PC-3 (cell line): ENCODE measurements at regions not wholly inside any gene's neighbourhood (a gene's known extent, or its start where the extent isn't known, plus 50 kb on each side); places are given as distances from the start of the nearest gene placed in this dataset.
A peak's percentile ranks its signal among the peaks of the same experiment; 100 is the strongest.

Source experiments
- ATAC-seq: fragments of 200-7000 bp; cut with Tn5 transposase; 2 replicates; pipeline ENCODE4 v1.9.1; 2020; ENCODE audit warnings: mild to moderate bottlenecking, moderate library complexity
- BruUV-seq: library from RNA; stranded (reverse); fragments of 400-500 nt; replicated peaks from 2 replicates; lab custom pipeline; 2021; lab: Mats Ljungman, UMichigan
- CTCF ChIA-PET: fragments of 300-600 bp; sonication (Branson Sonifier 250); formaldehyde crosslinking; loops from one replicate; lab custom pipeline; 2022; ENCODE audit warnings: antibody characterized with exemption; lab: Charles Lee
- POLR2A ChIA-PET: fragments of 300-600 bp; sonication (Branson Sonifier 250); formaldehyde crosslinking; loops from one replicate; lab custom pipeline; 2022; ENCODE audit warnings: antibody characterized with exemption; ENCODE audit not compliant: unreplicated experiment; lab: Charles Lee
- DNase-seq: peaks from one replicate; pipeline ENCODE4 v3.0.0-alpha.2; 2015
- H2AFZ ChIP-seq: fragments of 300-600 bp; sonication (generic); 2 replicates; pipeline ENCODE4 v1.6.0; 2016; ENCODE audit warnings: antibody characterized with exemption, low read length
- H3F3A ChIP-seq: fragments of 300-600 bp; sonication (generic); one replicate; pipeline ENCODE4 v1.6.0; 2017; ENCODE audit warnings: antibody characterized with exemption, low read length, control low read depth, mild to moderate bottlenecking; ENCODE audit not compliant: unreplicated experiment
- H3K27ac ChIP-seq: fragments of 300-600 bp; sonication (generic); 2 replicates; pipeline ENCODE4 v1.5.1; 2016; ENCODE audit warnings: mild to moderate bottlenecking, low read length
- H3K27me3 ChIP-seq: fragments of 300-600 bp; sonication (generic); 2 replicates; pipeline ENCODE4 v1.6.1; 2016; ENCODE audit warnings: low read length, mixed read lengths
- H3K36me3 ChIP-seq: fragments of 300-600 bp; sonication (generic); 2 replicates; pipeline ENCODE4 v1.6.1; 2016; ENCODE audit warnings: low read depth, mixed run types, low read length, mixed read lengths
- H3K4me1 ChIP-seq: fragments of 300-600 bp; sonication (generic); 2 replicates; pipeline ENCODE4 v1.5.1; 2016; ENCODE audit warnings: low read length; ENCODE audit not compliant: insufficient read depth
- H3K4me2 ChIP-seq: fragments of 300-600 bp; sonication (generic); 2 replicates; pipeline ENCODE4 v1.6.0; 2016; ENCODE audit warnings: low read length
- H3K4me3 ChIP-seq: fragments of 300-600 bp; sonication (generic); 2 replicates; pipeline ENCODE4 v1.5.1; 2016; ENCODE audit warnings: mild to moderate bottlenecking, low read length, mixed read lengths
- H3K79me2 ChIP-seq: fragments of 300-600 bp; sonication (generic); 2 replicates; pipeline ENCODE4 v1.6.1; 2017; ENCODE audit warnings: low read length, mixed read lengths
- H3K9ac ChIP-seq: fragments of 300-600 bp; sonication (generic); 2 replicates; pipeline ENCODE4 v1.6.0; 2016; ENCODE audit warnings: mild to moderate bottlenecking, low read length
- H3K9me2 ChIP-seq: fragments of 300-600 bp; sonication (generic); replicated peaks from 2 replicates; pipeline ENCODE4 v1.6.1; 2016; ENCODE audit warnings: mixed run types, low read length, mixed read lengths
- H3K9me3 ChIP-seq: fragments of 300-600 bp; sonication (generic); 2 replicates; pipeline ENCODE4 v1.6.1; 2016; ENCODE audit warnings: low read length, mixed read lengths
- H4K20me1 ChIP-seq: fragments of 300-600 bp; sonication (generic); 2 replicates; pipeline ENCODE4 v1.6.1; 2016; ENCODE audit warnings: low read length, mixed read lengths
- CTCF ChIP-seq: fragments of 300-600 bp; sonication (generic); conservative IDR thresholded peaks from 2 replicates; pipeline ENCODE4 v1.5.1; 2017; ENCODE audit warnings: antibody characterized with exemption, low read depth, mild to moderate bottlenecking, low read length
- EZH2 ChIP-seq: fragments of 300-600 bp; sonication (generic); IDR thresholded peaks from one replicate; pipeline ENCODE4 v1.6.1; 2017; ENCODE audit warnings: antibody characterized with exemption, mild to moderate bottlenecking, low read length; ENCODE audit not compliant: unreplicated experiment
- EZH2phosphoT487 ChIP-seq: fragments of 300-600 bp; sonication (generic); IDR thresholded peaks from 2 replicates; pipeline ENCODE4 v1.6.1; 2018; ENCODE audit warnings: mild to moderate bottlenecking, antibody characterized with exemption, low read length, borderline replicate concordance
- intact Hi-C: fragments of 100-400 bp; cut with micrococcal nuclease; formaldehyde crosslinking; loops from 2 replicates; pipeline ENCODE4 v1.9.0; 2023

- CTCF ChIA-PET = interaction anchor here (0.6 to 1.1 kb wide), 4 partner anchors 68 to 1593 kb away, joined by 3 to 8 read pairs (median 4); no protein-coding TSS in a partner anchor
These were observed 128.1 kb downstream of the RPL22L1 start for GRCh38 chr3:170741756-170742529.

DNA sequence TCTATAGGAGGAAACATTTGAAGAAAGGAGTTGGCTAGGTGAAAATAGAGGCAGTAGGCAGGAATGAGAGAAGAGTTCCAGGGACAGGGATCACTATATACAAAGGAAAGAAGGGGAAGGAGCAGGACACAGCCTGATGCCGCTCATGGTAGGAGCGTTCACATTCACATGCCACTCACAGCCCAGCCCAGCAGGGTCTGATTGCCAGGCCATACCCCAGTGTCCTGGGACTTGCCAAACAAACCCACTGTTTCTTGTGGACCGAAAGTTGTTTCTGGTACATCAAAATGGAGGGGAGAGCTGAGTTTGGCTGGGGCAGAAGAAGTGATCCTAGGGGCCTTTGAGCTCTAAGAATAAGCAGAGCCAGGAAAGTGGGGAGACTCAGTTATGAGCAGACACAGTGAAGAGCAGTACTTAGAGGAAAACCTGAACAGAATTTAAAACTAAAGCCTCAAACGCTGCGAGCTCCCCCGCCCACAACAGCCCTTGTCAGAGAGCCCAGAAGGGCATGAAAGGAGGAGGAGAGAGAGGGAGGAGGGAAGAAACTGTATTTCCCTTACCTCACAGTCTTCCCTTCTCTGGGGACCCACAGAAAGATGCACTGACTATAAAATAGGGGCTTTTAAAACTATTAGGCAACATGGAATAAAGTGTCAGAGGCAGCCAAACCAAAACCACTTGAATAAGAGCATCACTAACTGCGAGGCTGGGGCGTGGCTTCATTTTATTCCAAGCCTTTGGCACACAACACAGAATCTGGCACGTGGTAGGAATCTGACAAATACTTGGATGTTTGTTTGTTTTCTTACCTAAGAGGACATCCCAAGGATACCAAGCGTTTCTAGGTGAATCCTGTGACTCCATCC is 129.0 kb downstream of the RPL22L1 start:
- Histone ChIP-seq H3K27ac (peak overlapping the region; percentile 90), H3K9me2 (no peaks in the 10 kb centered on the region), H4K20me1 (no peaks in the 10 kb centered on the region), H3K9ac (peak overlapping the region; percentile 46), H3K36me3 (no peaks in the 10 kb centered on the region), H3K4me3 (peak overlapping the region; percentile 23; the same call in 1 of the 2 replicates), H3K27me3 (no peaks in the 10 kb centered on the region), H3F3A (peaks cover 18% of the 10 kb centered on the region), H3K9me3 (no peaks in the 10 kb centered on the region), H3K79me2 (0 out of 2 replicates have a peak, but pooled peaks cover 4% of the 10 kb centered on the region), H2AFZ (peak overlapping the region; percentile 31; the same call in 1 of the 2 replicates), H3K4me2 (peak overlapping the region; percentile 69), H3K4me1 (peaks cover 70% of the 10 kb centered on the region)
- ATAC-seq = peak; percentile 46
- TF ChIP-seq CTCF (no peak), EZH2phosphoT487 (no peak), EZH2 (no peak)
- peak; percentile 93 for DNase-seq
- ChIA-PET POLR2A (interaction anchor here (0.5 to 0.7 kb wide), 3 partner anchors 20 to 1592 kb away, joined by 3 to 8 read pairs (median 5); no protein-coding TSS in a partner anchor), CTCF (interaction anchor here (1.1 kb wide), 1 partner anchor 71 kb away, joined by 8 read pairs; no protein-coding TSS in a partner anchor)
- intact Hi-C loops = loop anchor here (1.0 to 5.0 kb wide), 4 partner anchors 20 to 274 kb away; no protein-coding TSS in a partner anchor
- TSS peak; percentile 45 for BruUV-seq

More at GRCh38 chr3:170741756-170742529, 128.1 kb downstream of the RPL22L1 start:
- Histone ChIP-seq H3K27ac (peak overlapping the region; percentile 90), H3K9me3 (no peaks in the 10 kb centered on the region), H3F3A (peaks cover 19% of the 10 kb centered on the region), H3K4me3 (peak overlapping the region; percentile 23; the same call in 1 of the 2 replicates), H3K4me2 (peak overlapping the region; percentile 69), H3K27me3 (no peaks in the 10 kb centered on the region), H3K79me2 (0 out of 2 replicates have a peak, but pooled peaks cover 4% of the 10 kb centered on the region), H4K20me1 (no peaks in the 10 kb centered on the region), H3K9ac (peak overlapping the region; percentile 46), H3K36me3 (no peaks in the 10 kb centered on the region), H3K4me1 (peaks cover 80% of the 10 kb centered on the region), H3K9me2 (no peaks in the 10 kb centered on the region), H2AFZ (no peak overlapping the region)
- POLR2A ChIA-PET = interaction anchor here (0.5 to 0.7 kb wide), 4 partner anchors 19 to 62 kb away, joined by 3 to 5 read pairs (median 3); no protein-coding TSS in a partner anchor
- DNase-seq = peak; percentile 94
- TF ChIP-seq EZH2 (no peak), EZH2phosphoT487 (no peak), CTCF (no peak)
- TSS peak; percentile 87 for BruUV-seq
- intact Hi-C loops = loop anchor here (1.0 to 5.0 kb wide), 4 partner anchors 19 to 275 kb away; no protein-coding TSS in a partner anchor
- peak; percentile 79 for ATAC-seq
